ENCODE measurements at regions not wholly inside any gene's neighbourhood (a gene's known extent, or its start where the extent isn't known, plus 50 kb on each side); places are given as distances from the start of the nearest gene placed in this dataset.

DNA sequence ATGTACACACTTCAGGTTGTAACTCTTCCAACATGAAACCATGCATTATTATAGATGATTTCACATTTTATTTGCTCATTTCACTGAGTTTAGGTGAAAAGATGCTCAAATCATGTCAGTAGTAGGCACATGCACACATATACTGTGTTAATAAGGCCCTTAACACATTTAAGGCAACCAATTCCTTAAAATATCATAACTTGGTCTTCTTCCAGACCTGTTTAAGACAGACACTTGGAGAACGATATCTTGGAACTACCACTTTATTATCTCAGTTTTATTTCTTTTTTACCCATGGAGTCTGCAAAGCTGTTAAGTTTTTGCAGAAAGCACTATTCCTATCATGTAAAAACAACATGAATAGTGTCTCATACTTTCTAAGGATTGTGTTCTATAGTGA is 395.2 kb upstream of the MIR17HG start:
- TF ChIP-seq, protein P1, sequence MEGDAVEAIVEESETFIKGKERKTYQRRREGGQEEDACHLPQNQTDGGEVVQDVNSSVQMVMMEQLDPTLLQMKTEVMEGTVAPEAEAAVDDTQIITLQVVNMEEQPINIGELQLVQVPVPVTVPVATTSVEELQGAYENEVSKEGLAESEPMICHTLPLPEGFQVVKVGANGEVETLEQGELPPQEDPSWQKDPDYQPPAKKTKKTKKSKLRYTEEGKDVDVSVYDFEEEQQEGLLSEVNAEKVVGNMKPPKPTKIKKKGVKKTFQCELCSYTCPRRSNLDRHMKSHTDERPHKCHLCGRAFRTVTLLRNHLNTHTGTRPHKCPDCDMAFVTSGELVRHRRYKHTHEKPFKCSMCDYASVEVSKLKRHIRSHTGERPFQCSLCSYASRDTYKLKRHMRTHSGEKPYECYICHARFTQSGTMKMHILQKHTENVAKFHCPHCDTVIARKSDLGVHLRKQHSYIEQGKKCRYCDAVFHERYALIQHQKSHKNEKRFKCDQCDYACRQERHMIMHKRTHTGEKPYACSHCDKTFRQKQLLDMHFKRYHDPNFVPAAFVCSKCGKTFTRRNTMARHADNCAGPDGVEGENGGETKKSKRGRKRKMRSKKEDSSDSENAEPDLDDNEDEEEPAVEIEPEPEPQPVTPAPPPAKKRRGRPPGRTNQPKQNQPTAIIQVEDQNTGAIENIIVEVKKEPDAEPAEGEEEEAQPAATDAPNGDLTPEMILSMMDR (conservative IDR thresholded peaks at IDR 0.05; ENCODE audit: low read depth, low read length): no peak
- no peak for TF ChIP-seq EZH2phosphoT487 (IDR thresholded peaks at IDR 0.05; ENCODE audit: borderline replicate concordance, low read length)
- TF ChIP-seq EZH2 (IDR thresholded peaks at IDR 0.05; ENCODE audit: low read length, unreplicated experiment): no peak
